K562 (cell line): ENCODE measurements at regions not wholly inside any gene's neighbourhood (a gene's known extent, or its start where the extent isn't known, plus 50 kb on each side); places are given as distances from the start of the nearest gene placed in this dataset.

Source experiments
- CBFB ChIP-seq: sonication (generic); formaldehyde crosslinking; IDR thresholded peaks from 2 replicates; pipeline ENCODE4 v1.4.0; 2020; ENCODE audit warnings: mild to moderate bottlenecking, missing genetic modification reagents
- CHAMP1 ChIP-seq: fragments of 450-650 bp; IDR thresholded peaks from 2 replicates; pipeline ENCODE4 v1.6.1; 2016; ENCODE audit warnings: mild to moderate bottlenecking
- MAX ChIP-seq: sonication (generic); formaldehyde crosslinking; IDR thresholded peaks from 2 replicates; pipeline ENCODE4 v1.9.0; 2022; ENCODE audit warnings: mild to moderate bottlenecking, missing genetic modification reagents
- MCM3 ChIP-seq: fragments of 450-650 bp; IDR thresholded peaks from 2 replicates; pipeline ENCODE4 v1.6.1; 2016
- MTA3 ChIP-seq: fragments of 450-650 bp; formaldehyde crosslinking; IDR thresholded peaks from 2 replicates; pipeline ENCODE4 v1.6.1; 2017; ENCODE audit warnings: mild to moderate bottlenecking, borderline replicate concordance
- PHF20 ChIP-seq: fragments of 450-650 bp; IDR thresholded peaks from 2 replicates; pipeline ENCODE4 v1.6.1; 2018; ENCODE audit not compliant: partially characterized antibody
- PHF8 ChIP-seq: fragments of 200-600 bp; sonication (generic); IDR thresholded peaks from 2 replicates; pipeline ENCODE4 v1.6.1; 2012; ENCODE audit warnings: mixed run types, mild to moderate bottlenecking, inconsistent platforms, low read length, moderate library complexity, borderline replicate concordance
- POLR2G ChIP-seq: fragments of 200-400 bp; formaldehyde crosslinking; IDR thresholded peaks from 2 replicates; pipeline ENCODE4 v1.6.1; 2017; ENCODE audit warnings: low read depth, mild to moderate bottlenecking, antibody characterized with exemption, low read length, moderate library complexity
- REST ChIP-seq, 2 experiments: fragments of 450-650 bp; formaldehyde crosslinking in 1 of 2; IDR thresholded peaks; 2 replicates each; pipeline versions ENCODE4 v1.4.0 to v1.6.1; 2014 to 2020; ENCODE audit warnings: mild to moderate bottlenecking in 2 of 2, borderline replicate concordance in 1 of 2, low read depth in 1 of 2
- SREBF2 ChIP-seq: sonication (generic); formaldehyde crosslinking; IDR thresholded peaks from 2 replicates; pipeline ENCODE4 v1.4.0; 2020; ENCODE audit warnings: mild to moderate bottlenecking, missing genetic modification reagents
- TSC22D4 ChIP-seq: fragments of 450-650 bp; IDR thresholded peaks from 2 replicates; pipeline ENCODE4 v1.6.1; 2016; ENCODE audit warnings: missing genetic modification characterization, missing biosample characterization, control low read depth
- USF1 ChIP-seq: sonication (generic); formaldehyde crosslinking; IDR thresholded peaks from 2 replicates; pipeline ENCODE4 v1.9.0; 2022; ENCODE audit warnings: mild to moderate bottlenecking, missing genetic modification reagents
- ZBTB26 ChIP-seq: fragments of 450-650 bp; formaldehyde crosslinking; IDR thresholded peaks from 2 replicates; pipeline ENCODE4 v1.4.0; 2022; ENCODE audit warnings: missing genetic modification characterization
- ZZZ3 ChIP-seq: fragments of 450-650 bp; IDR thresholded peaks from 2 replicates; pipeline ENCODE4 v1.6.1; 2016; ENCODE audit warnings: antibody characterized with exemption, mild to moderate bottlenecking, moderate library complexity

GRCh38 chr5:91280362-91281269 lies 102.5 kb downstream of the ARRDC3 start (continued):
- peak; percentile 68 for TF ChIP-seq REST (IDR thresholded peaks at IDR 0.05; ENCODE audit: borderline replicate concordance)
- no peak for TF ChIP-seq REST (CRISPR knock-in tag; IDR thresholded peaks at IDR 0.05; ENCODE audit: low read depth)
- TF ChIP-seq CBFB (CRISPR knock-in tag): no peak
- 0 out of 2 replicates have a peak, but pooled peaks have one; percentile 25 for TF ChIP-seq ZBTB26
- peak; percentile 92 for TF ChIP-seq CHAMP1
- TF ChIP-seq MCM3: no peak
- peak; percentile 90 for TF ChIP-seq POLR2G
- no peak for TF ChIP-seq TSC22D4 (tag)
- peak; percentile 77; the same call in 1 of the 2 replicates for TF ChIP-seq MTA3
- TF ChIP-seq SREBF2 (CRISPR knock-in tag): no peak
- TF ChIP-seq ZZZ3: no peak
- peak; percentile 57 for TF ChIP-seq PHF20
- peak; percentile 68; the same call in 1 of the 2 replicates for TF ChIP-seq PHF8
- peak; percentile 65 for TF ChIP-seq USF1 (CRISPR knock-in tag)
- peak; percentile 91 for TF ChIP-seq MAX (CRISPR knock-in tag)
